Loucy (cell line): ENCODE measurements at regions not wholly inside any gene's neighbourhood (a gene's known extent, or its start where the extent isn't known, plus 50 kb on each side); places are given as distances from the start of the nearest gene placed in this dataset.

ENCODE experiments used
- H2AFZ ChIP-seq: fragments of 200-600 bp; sonication (generic); 2 replicates; pipeline ENCODE4 v1.6.0; 2016; ENCODE audit warnings: antibody characterized with exemption, mild to moderate bottlenecking, low read length, moderate library complexity
- H3F3A ChIP-seq: fragments of 200-600 bp; 2 replicates; pipeline ENCODE4 v1.6.0; 2016; ENCODE audit warnings: antibody characterized with exemption, low read depth, mild to moderate bottlenecking
- H3K27me3 ChIP-seq: fragments of 200-600 bp; sonication (generic); 2 replicates; pipeline ENCODE4 v1.6.1; 2014; ENCODE audit warnings: low read length, mild to moderate bottlenecking; ENCODE audit not compliant: insufficient read depth, poor library complexity, severe bottlenecking
- H3K36me3 ChIP-seq: fragments of 200-600 bp; sonication (generic); 2 replicates; pipeline ENCODE4 v1.6.1; 2016; ENCODE audit warnings: low read length; ENCODE audit not compliant: insufficient read depth
- H3K4me1 ChIP-seq: fragments of 200-600 bp; sonication (generic); 2 replicates; pipeline ENCODE4 v1.5.1; 2014; ENCODE audit warnings: low read length, mild to moderate bottlenecking; ENCODE audit not compliant: insufficient read depth, poor library complexity, severe bottlenecking
- H3K4me2 ChIP-seq: fragments of 200-600 bp; sonication (generic); 2 replicates; pipeline ENCODE4 v1.6.0; 2014; ENCODE audit warnings: antibody characterized with exemption, low read length, low read depth, mild to moderate bottlenecking; ENCODE audit not compliant: poor library complexity, severe bottlenecking
- H3K4me3 ChIP-seq: fragments of 200-600 bp; sonication (generic); 2 replicates; pipeline ENCODE4 v1.5.1; 2014; ENCODE audit warnings: low read length, mild to moderate bottlenecking, mixed read lengths; ENCODE audit not compliant: poor library complexity, severe bottlenecking
- H3K79me2 ChIP-seq: fragments of 200-600 bp; sonication (generic); 2 replicates; pipeline ENCODE4 v1.6.1; 2014; ENCODE audit warnings: low read length; ENCODE audit not compliant: insufficient read depth
- H3K9ac ChIP-seq: fragments of 200-600 bp; sonication (generic); 2 replicates; pipeline ENCODE4 v1.6.0; 2014; ENCODE audit warnings: mild to moderate bottlenecking, low read depth, low read length, moderate library complexity; ENCODE audit not compliant: poor library complexity, severe bottlenecking
- H3K9me2 ChIP-seq: fragments of 200-600 bp; sonication (generic); replicated peaks from 2 replicates; pipeline ENCODE4 v1.6.1; 2016; ENCODE audit warnings: low read depth, low read length, mixed read lengths
- H3K9me3 ChIP-seq: fragments of 200-600 bp; sonication (generic); 2 replicates; pipeline ENCODE4 v1.6.1; 2014; ENCODE audit warnings: mild to moderate bottlenecking, antibody characterized with exemption, low read length, low read depth; ENCODE audit not compliant: insufficient read depth
- H4K20me1 ChIP-seq: fragments of 200-600 bp; sonication (generic); 2 replicates; pipeline ENCODE4 v1.6.0; 2014; ENCODE audit warnings: antibody characterized with exemption, low read length, mild to moderate bottlenecking; ENCODE audit not compliant: insufficient read depth, poor library complexity, severe bottlenecking
- CTCF ChIP-seq: fragments of 200-600 bp; sonication (generic); conservative IDR thresholded peaks from 2 replicates; pipeline ENCODE4 v1.5.1; 2014; ENCODE audit warnings: mild to moderate bottlenecking, antibody characterized with exemption, low read length
- EZH2phosphoT487 ChIP-seq: fragments of 200-600 bp; IDR thresholded peaks from 2 replicates; pipeline ENCODE4 v1.6.1; 2018; ENCODE audit warnings: antibody characterized with exemption, mild to moderate bottlenecking, moderate library complexity, borderline replicate concordance

- Histone ChIP-seq H3K27me3 (no peaks in the 10 kb centered on the region), H3K79me2 (no peaks in the 10 kb centered on the region), H3K9me3 (no peaks in the 10 kb centered on the region), H3K9me2 (no peaks in the 10 kb centered on the region), H4K20me1 (no peaks in the 10 kb centered on the region), H3K36me3 (no peaks in the 10 kb centered on the region), H3K4me2 (no peak overlapping the region), H3K9ac (no peak overlapping the region), H3K4me1 (peaks cover 26% of the 10 kb centered on the region), H2AFZ (no peak overlapping the region), H3F3A (0 out of 2 replicates have a peak, but pooled peaks cover 2% of the 10 kb centered on the region), H3K4me3 (no peak overlapping the region)
- TF ChIP-seq EZH2phosphoT487 (no peak), CTCF (no peak)
Measured at GRCh38 chr4:108450236-108450898, 170.0 kb upstream of the RPL34 start.

- no peaks in the 10 kb centered on the region for H4K20me1 ChIP-seq
- no peak overlapping the region for H3K9ac ChIP-seq
- H3K27me3 ChIP-seq: no peaks in the 10 kb centered on the region
- no peaks in the 10 kb centered on the region for H3K9me3 ChIP-seq
- H3F3A ChIP-seq: 0 out of 2 replicates have a peak, but pooled peaks cover 2% of the 10 kb centered on the region
- no peaks in the 10 kb centered on the region for H3K9me2 ChIP-seq
- no peak for TF ChIP-seq CTCF
- no peak for TF ChIP-seq EZH2phosphoT487
- H3K79me2 ChIP-seq: no peaks in the 10 kb centered on the region
- peaks cover 17% of the 10 kb centered on the region for H3K4me1 ChIP-seq
- no peaks in the 10 kb centered on the region for H3K36me3 ChIP-seq
- H3K4me3 ChIP-seq: no peak overlapping the region
- H2AFZ ChIP-seq: no peak overlapping the region
- H3K4me2 ChIP-seq: no peak overlapping the region
Measured at GRCh38 chr4:108449129-108449528, 171.2 kb upstream of the RPL34 start.

- Histone ChIP-seq H3K4me2 (no peak overlapping the region), H3K79me2 (no peaks in the 10 kb centered on the region), H3K9me2 (no peaks in the 10 kb centered on the region), H3K36me3 (no peaks in the 10 kb centered on the region), H2AFZ (no peak overlapping the region), H3K4me1 (peaks cover 14% of the 10 kb centered on the region), H3K4me3 (no peak overlapping the region), H3F3A (0 out of 2 replicates have a peak, but pooled peaks cover 2% of the 10 kb centered on the region), H3K27me3 (no peaks in the 10 kb centered on the region), H3K9me3 (peaks cover under 1% of the 10 kb centered on the region; the same call in 1 of the 2 replicates), H3K9ac (no peak overlapping the region), H4K20me1 (no peaks in the 10 kb centered on the region)
- TF ChIP-seq CTCF: no peak
- TF ChIP-seq EZH2phosphoT487: no peak
Measured at GRCh38 chr4:108446556-108446955, 173.8 kb upstream of the RPL34 start.
